HG02678 (cell line): ENCODE measurements at regions not wholly inside any gene's neighbourhood (a gene's known extent, or its start where the extent isn't known, plus 50 kb on each side); places are given as distances from the start of the nearest gene placed in this dataset.
"Not testable (repeated sequence)": the region's sequence is repeated elsewhere in the genome, so short reads cannot be mapped to it uniquely, and the experiment has no call there.

Source experiments
- ATAC-seq: cut with Tn5 transposase; IDR thresholded peaks from one replicate; pipeline ENCODE4 v1.9.1; 2021; ENCODE audit warnings: mild to moderate bottlenecking, moderate library complexity; ENCODE audit not compliant: unreplicated experiment

GRCh38 chr9:39463696-39464095 lies 108.2 kb downstream of the SPATA31A1 start:
- peak; percentile 31 for ATAC-seq

DNA sequence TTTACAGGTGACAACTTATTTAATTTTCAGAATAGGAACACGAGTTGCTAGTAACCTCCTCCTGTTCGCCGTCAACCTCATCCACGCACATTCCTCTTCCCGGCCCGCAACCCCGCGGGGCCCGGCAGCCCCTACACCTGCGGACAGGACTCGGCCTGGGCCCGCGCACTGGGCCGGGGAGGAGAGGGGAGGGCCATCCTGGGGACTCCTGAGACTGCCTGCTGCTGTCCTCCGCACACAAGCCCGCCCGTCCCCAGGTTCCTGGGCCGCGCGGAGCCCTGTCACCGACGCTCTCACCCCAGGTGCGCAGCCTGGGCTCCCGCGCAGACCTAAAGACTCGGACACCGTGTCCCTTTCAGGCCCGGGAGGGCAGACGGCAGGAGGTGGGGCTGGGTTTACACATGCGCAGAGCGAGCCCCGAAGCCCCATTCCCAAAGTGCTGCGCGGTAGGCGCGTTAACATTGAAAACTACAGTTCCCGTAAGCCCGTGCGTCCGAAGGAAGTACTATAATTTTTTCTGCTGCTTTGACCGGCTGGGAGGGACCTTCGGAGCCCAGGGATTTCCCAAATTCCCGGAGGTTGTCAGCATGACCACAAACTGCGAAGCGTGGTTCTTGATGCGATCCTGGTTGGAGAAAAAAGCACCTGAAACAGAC lies 108.8 kb downstream of the SPATA31A1 start:
- peak; percentile 98 for ATAC-seq

DNA sequence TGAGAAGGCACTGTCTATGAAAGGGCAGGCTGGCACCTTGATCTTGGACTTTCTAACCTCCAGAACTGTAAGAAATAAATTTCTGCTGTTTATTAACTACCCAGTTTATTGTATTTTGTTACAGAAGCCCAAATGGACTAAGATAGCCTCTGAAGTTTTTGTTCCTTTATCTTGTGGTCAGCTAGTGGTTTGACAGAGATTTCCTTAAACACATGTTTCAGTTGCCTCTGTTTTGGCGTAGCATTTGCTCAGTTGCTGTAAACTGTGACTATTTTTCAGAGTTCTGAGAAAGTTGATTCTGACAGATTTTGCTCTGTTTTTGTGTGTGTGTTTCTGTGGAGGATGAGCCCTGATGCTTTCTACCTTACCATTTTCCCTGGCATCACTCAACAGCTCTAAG lies 119.0 kb downstream of the SPATA31A1 start:
- peak; percentile 100 for ATAC-seq

DNA sequence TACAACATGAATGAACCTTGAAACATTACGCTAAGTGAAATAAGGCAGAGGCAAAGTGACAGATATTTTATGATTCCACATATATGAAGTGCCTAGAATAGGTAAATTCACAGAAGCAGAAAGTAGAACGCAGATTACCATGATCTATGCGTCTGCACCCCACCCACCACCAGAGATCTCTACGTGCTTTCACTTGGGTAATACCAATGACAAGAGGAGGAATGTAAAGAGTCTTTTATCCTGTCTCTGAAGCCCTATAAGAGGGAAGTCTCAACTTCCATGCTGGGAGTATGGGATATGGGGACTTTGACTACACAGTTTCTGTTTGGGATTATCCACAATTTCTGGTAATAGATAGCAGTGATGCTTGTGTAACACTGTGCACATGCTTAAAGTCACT lies 127.6 kb downstream of the SPATA31A1 start:
- not testable (repeated sequence) for ATAC-seq

DNA sequence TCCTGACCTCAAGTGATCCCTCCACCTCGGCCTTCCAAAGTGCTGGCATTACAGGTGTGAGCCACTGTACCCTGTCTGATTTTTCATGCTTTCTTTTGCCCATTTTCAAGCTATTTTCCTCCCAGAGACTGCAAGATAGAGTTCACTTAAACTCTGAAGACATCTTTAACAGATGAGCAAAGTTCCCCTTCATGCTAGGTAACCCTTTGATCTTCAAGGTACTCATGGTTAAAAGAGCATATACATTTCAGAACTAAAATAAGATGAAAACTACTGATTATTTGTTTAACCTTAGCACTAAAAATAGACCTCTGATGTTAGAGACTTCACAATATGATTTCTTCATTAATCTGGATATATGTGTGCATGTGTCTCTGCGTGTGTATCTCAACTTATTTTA lies 128.4 kb downstream of the SPATA31A1 start:
- peak; percentile 51 for ATAC-seq

DNA sequence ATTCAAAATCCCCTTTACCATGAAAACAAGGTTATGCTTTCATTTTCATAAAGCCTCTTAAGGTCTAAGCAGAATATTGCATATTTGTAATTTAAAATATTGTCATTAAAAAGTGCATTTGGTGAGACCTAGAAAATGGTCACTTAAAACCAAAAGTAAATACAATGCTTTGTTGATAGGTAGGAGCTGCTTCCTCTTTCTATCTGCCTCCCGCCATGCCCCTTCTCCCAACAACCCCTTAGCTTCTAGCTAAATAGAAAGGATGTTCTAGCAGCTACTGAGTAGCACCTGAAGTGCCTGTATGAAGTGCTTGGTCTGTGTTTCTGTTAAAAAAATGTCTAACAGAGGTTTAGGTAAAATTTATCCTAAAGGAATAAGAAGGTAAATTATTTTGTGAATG lies 128.8 kb downstream of the SPATA31A1 start:
- ATAC-seq = peak; percentile 91

DNA sequence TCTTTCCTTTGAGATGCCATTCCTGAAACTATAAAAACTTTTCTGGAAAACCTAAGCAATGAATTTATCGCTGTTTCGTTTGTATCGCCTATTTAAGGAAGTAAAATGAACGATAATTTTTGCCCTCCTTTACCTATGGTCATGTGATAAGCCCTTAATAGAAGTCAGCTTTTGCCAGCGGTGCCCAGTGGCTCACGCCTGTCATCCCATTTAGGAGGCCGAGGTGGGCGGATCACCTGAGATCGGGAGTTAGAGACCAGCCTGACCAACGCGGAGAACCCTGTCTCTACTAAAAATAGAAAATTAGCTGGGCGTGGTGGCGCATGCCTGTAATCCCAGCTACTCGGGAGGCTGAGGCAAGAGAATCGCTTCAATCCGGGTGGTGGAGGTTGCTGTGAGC lies 132.0 kb downstream of the SPATA31A1 start:
- ATAC-seq = not testable (repeated sequence)

DNA sequence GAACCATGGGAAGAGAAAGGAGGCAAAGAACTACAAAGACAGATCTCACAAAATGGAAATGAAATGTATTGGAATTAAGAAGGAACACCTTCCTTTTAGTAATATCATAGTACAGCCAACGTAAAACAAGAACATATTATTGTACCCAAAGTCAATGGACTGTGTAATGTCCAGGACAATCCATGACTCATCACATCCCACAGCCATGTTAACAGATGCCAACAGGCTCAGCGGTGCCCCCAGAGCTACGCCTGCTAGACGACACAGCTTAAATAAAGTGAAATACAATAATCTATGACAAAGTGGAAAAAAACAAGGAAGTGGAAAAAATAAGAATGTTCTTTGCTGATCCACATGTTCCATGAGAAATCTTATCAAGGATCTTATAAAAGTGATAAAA lies 140.8 kb downstream of the SPATA31A1 start:
- not testable (repeated sequence) for ATAC-seq

GRCh38 chr9:39503178-39503577 lies 147.7 kb downstream of the SPATA31A1 start:
- not testable (repeated sequence) for ATAC-seq

DNA sequence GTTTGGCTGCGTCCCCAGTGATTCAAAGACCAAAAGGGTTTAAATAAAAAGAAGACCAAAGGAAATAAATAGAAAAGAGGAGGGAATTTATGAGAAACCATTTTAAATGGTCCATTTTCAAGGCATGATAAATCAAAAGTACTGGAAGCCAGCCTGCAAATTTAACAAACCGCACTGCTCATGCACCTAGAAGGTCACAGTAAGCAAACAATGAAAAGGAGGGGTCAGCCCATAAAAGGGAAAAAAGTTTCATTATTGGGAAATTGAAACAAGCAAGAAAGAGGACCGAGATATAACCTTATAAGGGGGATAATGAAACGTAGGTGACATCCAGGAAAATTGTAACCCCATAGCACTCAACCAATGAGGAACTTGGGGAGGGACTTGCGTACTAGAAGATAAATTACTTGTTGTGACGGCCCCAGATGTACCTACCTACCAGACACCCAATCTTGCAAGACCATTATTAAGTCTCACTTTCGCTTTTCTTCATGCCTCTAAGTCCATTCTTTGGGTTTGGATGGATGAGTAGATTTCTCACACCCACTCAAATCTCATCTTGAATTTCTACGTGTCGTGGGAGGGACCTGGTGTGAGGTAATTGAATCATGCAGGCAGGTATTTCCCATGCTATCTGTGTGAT lies 172.0 kb downstream of the SPATA31A1 start:
- ATAC-seq = not testable (repeated sequence)

DNA sequence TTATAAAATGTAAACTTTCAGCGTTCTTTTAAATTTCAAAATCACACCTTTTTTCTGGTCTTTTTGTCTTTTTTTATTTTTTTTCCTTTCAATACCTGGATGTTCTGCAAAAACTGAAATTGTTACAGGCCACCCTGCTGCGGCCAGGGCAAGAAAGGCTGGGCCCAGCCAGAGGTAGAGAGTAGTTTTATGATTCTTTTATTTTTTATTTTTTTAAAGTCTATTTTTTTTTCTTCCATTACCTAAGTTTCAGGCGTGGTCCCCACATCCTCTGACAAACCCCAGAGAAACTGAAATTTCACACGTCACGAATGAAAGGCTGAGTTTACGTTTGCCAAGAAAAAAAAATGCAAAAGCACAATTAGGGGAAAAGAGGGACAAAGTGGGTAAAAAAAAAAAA lies 177.1 kb downstream of the SPATA31A1 start:
- ATAC-seq = peak; percentile 50

DNA sequence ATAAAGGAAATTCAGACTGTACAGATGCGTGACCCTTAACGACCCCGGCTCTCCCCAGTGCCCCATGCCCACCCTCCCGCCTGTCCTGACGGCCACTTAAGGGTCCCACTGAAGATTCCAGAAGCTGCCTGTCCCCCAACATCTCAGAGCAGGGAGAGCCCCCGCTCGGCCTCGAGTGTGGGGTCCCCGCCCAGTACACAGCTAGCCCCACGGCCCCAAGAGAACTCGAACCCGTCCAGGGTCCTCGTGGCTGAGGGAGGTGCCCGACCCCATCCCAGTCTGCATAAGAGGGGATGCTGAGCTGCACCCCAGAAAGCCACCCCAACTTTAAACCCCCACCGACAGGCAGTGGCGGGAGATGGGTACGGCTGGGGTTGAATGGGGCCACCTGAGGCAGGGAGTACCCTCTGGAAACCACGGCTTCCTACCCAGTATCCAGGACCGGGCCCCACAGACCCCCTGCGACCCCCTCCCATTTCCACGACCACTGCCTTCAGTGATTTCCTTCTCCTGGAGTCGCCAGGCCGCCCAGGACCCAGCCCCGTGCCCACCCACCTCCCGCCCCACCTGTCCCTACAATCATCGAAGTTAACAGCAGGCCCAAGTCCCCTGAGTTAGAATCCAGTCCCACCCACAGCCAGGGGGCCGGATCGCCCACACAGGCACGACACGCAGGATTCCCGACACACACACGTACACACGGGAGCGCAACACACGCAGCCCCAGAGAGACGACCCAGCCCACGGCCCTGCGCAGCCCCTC lies 177.7 kb downstream of the SPATA31A1 start:
- not testable (repeated sequence) for ATAC-seq

DNA sequence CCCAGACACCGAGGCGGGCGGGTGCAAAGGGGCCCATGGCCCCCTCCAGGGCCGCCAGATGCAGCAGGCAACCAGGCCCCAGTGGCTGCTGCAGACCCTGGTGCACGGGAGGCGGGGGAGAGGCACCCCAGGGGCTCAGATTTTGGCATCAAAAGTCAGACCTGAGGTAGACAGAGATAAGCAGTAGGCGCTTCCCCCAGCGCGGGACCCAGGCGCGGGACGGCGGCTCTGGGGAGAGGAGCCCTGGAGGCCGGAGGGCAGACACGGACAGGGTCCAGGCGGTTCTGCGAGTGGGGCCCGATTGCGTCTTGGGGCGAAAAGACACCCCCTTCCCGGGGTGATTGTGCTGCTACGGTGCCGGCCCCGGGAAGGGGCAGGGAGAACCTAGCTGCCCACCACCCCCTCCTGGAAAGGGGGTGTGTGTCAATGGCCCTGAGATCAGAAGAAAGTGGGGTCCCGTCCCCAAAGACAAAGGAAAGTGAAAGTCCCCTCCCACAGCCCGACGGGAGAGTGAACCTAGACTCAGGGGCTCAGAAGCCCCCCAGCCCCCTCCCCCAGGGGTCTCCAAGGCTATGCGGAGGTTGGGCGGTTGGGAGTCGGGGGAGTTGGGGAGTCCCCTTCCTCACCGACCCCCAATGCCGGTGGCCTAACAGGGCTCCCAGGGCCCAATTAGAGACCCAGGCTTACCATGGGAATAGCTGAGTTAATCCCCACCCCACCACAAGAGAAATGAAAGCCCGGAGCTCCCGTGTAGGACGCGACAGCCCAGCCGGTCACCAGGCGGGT lies 178.5 kb downstream of the SPATA31A1 start:
- not testable (repeated sequence) for ATAC-seq

GRCh38 chr9:39534897-39535296 lies 179.4 kb downstream of the SPATA31A1 start:
- not testable (repeated sequence) for ATAC-seq

- not testable (repeated sequence) for ATAC-seq
Measured at GRCh38 chr9:39542157-39542556, 186.7 kb downstream of the SPATA31A1 start.

DNA sequence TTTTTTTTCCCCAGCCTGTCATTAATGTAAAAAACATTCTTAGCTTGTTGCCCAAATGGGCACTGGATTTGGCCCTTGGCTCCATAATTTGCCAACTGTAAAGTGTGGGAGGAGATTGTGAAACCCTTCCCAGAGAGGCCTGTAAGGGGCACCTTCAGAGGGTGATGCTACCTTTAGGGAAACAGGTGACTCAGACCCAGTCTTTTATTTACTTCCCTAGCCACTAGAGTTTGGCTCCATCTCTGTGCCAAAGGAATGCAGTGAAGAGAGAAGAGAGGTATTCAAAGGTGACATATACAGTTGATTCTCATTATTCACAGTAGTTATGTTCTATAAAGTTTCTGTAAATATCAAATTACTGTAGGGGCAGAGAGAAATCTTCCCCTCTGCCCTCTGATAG lies 189.6 kb downstream of the SPATA31A1 start:
- not testable (repeated sequence) for ATAC-seq

- ATAC-seq = not testable (repeated sequence)
Measured at GRCh38 chr9:39550573-39550972, 195.1 kb downstream of the SPATA31A1 start.

- ATAC-seq = not testable (repeated sequence)
Measured at GRCh38 chr9:39551544-39551943, 196.1 kb downstream of the SPATA31A1 start.

- ATAC-seq = not testable (repeated sequence)
Measured at GRCh38 chr9:39552242-39552881, 196.9 kb downstream of the SPATA31A1 start.

DNA sequence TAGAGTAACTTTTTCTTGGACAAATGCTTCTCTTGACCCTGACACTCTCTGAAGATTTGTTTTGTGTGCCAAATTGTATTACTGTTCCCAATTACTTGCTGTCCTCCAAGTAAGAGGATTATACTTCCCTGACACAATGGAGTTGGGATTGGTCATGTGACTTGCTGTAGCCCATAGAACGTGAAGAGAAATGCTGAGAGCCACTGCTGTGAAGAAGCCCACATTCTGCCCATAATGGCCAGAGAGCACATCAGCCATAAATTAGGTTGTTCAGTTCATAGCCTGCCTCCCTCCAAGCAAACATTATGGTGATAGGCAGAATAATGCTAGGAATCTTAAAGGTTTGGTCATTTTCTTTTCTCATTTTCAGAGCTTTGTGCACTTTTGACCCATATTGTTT lies 198.9 kb downstream of the SPATA31A1 start:
- ATAC-seq = not testable (repeated sequence)
